Limb (tissue), 2 donors: ENCODE measurements at regions not wholly inside any gene's neighbourhood (a gene's known extent, or its start where the extent isn't known, plus 50 kb on each side); places are given as distances from the start of the nearest gene placed in this dataset.
A peak's percentile ranks its signal among the peaks of the same experiment; 100 is the strongest.

Experiments
- DNase-seq, 2 donors: peaks; one replicate each; pipeline ENCODE4 v3.0.0-alpha.2; 2016; ENCODE audit errors: extremely low spot score in 2 of 2

- DNase-seq: peak in 1 of 2 donors; percentile 54
Measured at GRCh38 chr2:46850742-46851141, 64.9 kb downstream of the MCFD2 start.

DNA sequence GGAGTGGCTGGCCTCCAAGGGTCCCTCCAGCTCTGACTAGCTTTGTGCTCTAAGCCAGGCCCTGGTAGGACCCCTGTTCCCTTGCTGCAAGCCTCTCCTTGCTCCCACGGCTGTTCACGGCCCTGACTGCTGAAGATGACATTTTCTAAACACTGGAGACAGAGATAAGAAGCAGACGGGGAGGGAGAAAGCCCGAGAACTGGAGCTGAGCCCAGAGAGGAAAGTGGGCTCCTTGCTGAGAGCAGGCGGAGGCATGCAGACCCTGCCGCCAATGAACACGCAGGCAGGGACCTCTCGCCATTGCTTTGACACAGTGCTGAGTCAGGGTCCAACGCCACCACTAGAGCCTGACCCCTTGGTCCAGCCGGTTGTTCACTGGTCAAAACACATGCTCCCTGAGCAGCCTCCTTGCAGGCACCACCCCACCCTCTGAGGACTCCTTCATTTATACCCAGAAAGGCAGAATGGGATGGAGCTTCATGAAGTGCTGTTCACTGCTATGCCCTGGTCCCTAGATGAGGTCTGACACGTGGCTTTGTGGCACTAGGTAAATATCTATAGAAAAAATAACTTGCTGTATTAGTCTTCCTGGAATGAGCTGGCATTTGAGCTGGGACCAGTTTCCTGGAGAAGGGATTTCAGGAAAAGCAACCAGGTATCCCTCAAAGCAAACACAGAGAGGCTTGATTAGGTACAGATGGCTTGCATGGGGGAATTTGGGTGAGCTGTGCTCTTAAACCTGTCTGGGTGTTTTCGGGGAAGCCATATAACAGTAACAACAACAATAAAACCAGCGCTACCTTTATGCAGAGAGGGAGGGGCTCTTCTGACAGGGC is 65.7 kb downstream of the MCFD2 start:
- peak in 1 of 2 donors; percentile 43 for DNase-seq

DNA sequence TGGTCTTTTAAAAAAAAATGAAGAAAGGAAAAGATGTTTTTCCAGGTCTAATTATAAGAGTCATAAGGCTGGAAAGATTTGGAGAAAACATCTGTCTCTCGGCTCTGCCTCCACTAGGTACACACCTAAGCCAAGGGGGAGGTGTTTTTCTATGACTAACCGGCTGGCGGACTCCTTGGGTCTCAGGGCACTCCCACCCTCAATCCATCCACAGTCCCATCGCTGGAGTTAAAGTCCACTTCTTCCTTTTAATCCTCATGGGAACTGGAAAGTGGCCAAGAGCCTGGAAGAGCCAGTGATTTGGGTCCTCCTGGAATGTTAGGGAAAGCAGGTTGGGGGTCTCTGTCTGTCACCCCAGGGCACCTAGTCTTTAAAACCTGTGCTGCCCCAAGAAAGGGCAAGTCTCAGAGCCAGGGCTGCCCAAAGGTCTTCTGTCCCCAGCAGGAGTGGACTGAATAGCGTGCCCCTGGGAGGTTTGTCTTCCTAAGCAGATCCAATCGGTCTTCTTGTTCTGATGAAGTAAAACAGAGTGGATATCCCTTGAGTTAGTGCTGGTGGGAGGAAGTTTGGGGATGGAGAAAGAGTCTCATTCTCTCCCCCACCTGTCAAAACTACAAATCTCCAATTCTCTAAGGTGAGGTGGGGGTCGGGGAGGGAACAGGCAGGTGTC is 66.4 kb downstream of the MCFD2 start:
- DNase-seq: no peak

- peak in 1 of 2 donors; percentile 50 for DNase-seq
Measured at GRCh38 chr2:46848447-46848846, 67.2 kb downstream of the MCFD2 start.

DNA sequence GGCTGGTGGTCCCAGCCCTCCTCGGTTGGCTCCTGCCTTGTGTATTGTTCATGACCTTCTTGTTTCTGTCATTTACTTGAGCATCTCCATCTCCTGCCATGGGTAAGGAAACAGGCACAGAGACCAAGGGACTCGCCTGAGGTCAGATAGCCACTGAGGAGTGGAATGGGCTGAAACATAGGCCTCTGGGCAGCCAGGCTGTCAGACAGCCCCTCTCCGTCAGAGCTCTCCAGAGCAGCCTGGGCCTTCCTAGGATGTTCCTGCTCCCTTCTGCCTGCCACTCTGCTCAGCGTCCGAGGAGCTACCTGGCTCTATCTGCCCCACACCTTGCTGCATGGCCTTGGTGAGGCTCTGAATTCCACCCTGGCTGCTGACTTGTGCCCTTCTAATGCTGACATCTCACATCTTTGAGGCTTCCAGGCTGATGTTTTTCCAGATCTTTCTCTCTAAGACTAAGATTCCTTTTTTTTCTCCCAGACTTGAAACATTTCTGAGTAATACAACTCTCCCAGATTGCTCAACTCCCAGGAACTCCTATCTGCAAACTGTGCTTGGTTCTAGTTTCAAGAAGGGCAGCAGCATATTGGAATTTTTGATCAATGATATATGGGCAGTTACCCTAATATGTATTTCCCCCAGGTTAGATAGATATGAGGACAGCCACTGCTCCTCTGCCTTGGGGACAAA is 67.7 kb downstream of the MCFD2 start:
- DNase-seq: no peak

DNA sequence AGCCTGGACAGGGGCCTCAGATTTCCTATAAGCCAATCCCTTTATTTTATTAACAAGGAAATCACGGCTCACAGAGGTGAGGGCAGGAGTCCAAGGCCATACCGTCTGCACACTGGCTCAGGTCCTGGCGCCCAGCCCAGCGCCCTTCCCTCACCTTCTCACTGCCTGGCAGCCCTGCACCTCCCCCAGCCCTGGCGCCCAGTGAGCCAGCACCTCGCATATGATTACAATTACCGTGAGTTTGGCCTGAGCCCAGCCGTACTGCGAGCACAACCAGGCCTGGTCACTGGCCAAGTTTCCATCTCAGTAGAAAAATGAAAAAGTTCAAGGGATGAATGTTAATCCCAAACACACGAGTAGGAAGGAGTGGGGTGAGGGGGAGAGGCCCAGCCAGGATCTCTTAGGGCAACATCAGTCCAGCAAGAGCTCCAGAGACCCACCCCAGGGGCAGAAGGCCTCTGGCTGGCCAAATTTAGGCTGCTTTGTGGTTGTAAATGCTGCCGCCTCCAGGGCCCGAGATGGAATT is 68.4 kb downstream of the MCFD2 start:
- peak; percentile 89 to 94 for DNase-seq

- no peak for DNase-seq
Measured at GRCh38 chr2:46846536-46846935, 69.1 kb downstream of the MCFD2 start.

DNA sequence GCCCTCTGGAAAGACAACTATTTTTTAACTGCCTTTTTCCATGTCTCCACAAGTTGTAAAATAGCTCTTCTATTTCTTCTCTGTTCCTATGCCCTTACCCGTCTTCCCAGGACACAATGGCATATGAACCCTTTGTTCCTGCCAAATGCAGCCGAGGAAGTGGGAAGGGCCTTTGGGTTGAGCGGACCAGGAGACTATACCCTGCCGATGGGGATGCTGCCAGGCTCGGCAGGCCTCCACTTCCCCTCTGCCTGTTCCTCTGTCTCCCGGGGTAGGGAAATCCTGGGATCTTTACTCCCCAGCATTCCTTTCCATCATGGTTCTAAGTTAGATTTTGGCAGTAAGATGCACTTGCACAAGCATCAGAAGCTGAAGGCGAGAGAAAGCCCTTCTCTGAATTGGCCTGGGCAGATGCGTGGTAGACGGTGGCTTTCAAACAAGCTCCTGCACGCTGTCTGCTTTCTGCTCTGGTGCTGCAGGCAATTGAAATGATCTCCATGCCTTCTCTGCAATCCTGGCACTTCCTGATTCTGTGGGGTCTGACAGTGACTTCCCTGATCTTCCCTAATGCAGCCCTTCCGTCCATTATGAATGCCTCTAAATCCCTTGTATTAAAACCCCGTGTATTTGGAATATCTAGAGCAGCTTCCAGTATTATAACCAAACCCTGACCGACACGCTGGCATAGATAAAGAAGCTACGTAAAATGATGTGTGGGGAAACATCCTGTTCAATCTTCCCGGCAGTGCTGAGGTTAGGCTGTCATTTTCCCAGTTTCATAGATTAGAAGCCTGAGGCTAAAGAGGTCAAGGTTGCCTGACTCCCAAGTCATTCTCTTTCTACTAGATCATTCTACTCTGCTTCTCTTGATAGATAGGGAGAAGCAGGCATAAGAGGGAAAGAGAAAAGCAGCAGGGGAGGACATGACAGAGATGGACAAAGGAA is 69.8 kb downstream of the MCFD2 start:
- no peak for DNase-seq

- no peak for DNase-seq
Measured at GRCh38 chr2:46844443-46844842, 71.2 kb downstream of the MCFD2 start.

GRCh38 chr2:46844034-46844433 is 71.6 kb downstream of the MCFD2 start:
- DNase-seq: no peak

- no peak for DNase-seq
Measured at GRCh38 chr2:46843316-46843715, 72.3 kb downstream of the MCFD2 start.

DNA sequence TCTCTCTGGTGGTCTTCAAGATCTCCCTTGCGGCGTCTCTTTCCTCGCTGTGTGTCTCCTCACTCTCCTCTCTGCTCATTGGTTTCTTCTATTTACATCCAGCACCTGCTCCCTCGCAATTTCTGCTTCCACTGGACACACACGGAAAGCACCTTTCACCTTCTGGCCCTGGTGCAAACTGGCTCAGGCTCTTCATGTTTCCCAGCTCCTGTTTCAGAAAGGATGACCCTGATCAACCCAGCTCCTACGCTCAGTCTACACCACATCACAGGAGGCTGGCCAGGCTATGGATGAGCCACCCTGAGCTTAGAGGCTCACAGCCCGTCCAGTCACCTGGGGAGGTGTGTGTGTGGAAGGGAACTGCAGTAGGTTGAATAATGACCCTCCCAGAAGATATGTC is 72.7 kb downstream of the MCFD2 start:
- DNase-seq: no peak

- DNase-seq: no peak
Measured at GRCh38 chr2:46841621-46842020, 74.0 kb downstream of the MCFD2 start.

DNA sequence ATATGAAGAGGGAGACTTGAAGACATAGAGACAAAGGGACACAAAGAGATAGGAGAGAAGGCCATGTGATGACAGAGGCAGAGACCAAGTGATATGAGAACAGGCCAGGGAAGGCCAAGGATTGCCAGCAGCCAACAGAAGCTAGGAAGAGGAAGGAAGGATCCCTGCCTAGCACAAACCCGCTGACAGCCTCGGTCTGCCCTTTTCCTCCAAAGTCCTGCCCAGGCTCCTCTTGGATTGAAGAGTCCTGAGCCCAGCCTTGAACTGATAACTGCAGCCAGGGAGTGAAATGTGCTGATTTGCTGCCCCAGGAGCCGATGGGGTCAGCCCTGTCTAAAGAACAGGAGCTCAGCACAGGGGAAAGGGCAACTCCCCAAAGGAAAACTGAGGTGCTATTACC is 76.6 kb downstream of the MCFD2 start:
- DNase-seq: no peak

- DNase-seq: no peak
Measured at GRCh38 chr2:46837704-46838103, 77.9 kb downstream of the MCFD2 start.

DNA sequence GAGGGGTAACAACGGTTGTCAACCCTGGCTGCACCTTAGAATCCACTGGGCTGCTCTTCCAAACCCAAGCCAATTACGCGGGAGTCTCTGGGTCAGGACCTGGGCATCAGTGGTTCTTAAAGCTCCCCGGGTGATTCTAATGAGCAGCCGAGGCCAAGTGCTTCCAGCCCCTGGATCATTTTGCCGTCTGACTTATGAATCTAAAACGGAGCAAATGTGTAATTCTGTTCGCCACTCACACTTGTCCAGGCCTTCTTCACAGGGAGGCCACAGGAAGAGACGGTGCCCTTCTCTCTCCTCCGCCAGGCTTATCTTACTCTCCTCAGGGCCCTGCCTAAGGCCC is 78.5 kb downstream of the MCFD2 start:
- DNase-seq: no peak

GRCh38 chr2:46836295-46837111 is 79.1 kb downstream of the MCFD2 start:
- peak in 1 of 2 donors; percentile 65 for DNase-seq

GRCh38 chr2:46835520-46835919 is 80.1 kb downstream of the MCFD2 start:
- no peak for DNase-seq

GRCh38 chr2:46832543-46832942 is 83.1 kb downstream of the MCFD2 start:
- no peak for DNase-seq

- no peak for DNase-seq
Measured at GRCh38 chr2:46831869-46832265, 83.7 kb downstream of the MCFD2 start.
